Neural cell (in vitro differentiated cells): ENCODE measurements at regions not wholly inside any gene's neighbourhood (a gene's known extent, or its start where the extent isn't known, plus 50 kb on each side); places are given as distances from the start of the nearest gene placed in this dataset.

Source experiments
- EP300 ChIP-seq: fragments of 450-650 bp; conservative IDR thresholded peaks from 2 replicates; pipeline ENCODE4 v1.6.1; 2014; ENCODE audit warnings: antibody characterized with exemption, mild to moderate bottlenecking, moderate library complexity; ENCODE audit not compliant: poor library complexity, severe bottlenecking
- EZH2 ChIP-seq: fragments of 200-600, 300-800 bp; shearing (Covaris generic), sonication (generic); IDR thresholded peaks from 2 replicates; pipeline ENCODE4 v1.6.1; 2014; ENCODE audit warnings: antibody characterized with exemption, low read length, borderline replicate concordance, mild to moderate bottlenecking; ENCODE audit not compliant: insufficient read depth, poor library complexity, severe bottlenecking
- MXI1 ChIP-seq: fragments of 450-650 bp; conservative IDR thresholded peaks from 2 replicates; pipeline ENCODE4 v1.6.1; 2014; ENCODE audit warnings: antibody characterized with exemption, mild to moderate bottlenecking; ENCODE audit not compliant: poor library complexity, severe bottlenecking
- POLR2AphosphoS5 ChIP-seq: IDR thresholded peaks from 2 replicates; pipeline ENCODE4 v1.6.1; 2012
- SMC3 ChIP-seq: fragments of 450-650 bp; conservative IDR thresholded peaks from 2 replicates; pipeline ENCODE4 v1.6.1; 2014; ENCODE audit warnings: antibody characterized with exemption, mild to moderate bottlenecking, moderate library complexity; ENCODE audit not compliant: poor library complexity
- TAF1 ChIP-seq: IDR thresholded peaks from 2 replicates; pipeline ENCODE4 v1.6.1; 2012; ENCODE audit warnings: low read depth
- TF ChIP-seq, protein P1 (sequence below): fragments of 450-650 bp; IDR thresholded peaks from 2 replicates; pipeline ENCODE4 v1.5.1; 2014; ENCODE audit warnings: antibody characterized with exemption, mild to moderate bottlenecking, moderate library complexity; ENCODE audit not compliant: poor library complexity, severe bottlenecking

DNA sequence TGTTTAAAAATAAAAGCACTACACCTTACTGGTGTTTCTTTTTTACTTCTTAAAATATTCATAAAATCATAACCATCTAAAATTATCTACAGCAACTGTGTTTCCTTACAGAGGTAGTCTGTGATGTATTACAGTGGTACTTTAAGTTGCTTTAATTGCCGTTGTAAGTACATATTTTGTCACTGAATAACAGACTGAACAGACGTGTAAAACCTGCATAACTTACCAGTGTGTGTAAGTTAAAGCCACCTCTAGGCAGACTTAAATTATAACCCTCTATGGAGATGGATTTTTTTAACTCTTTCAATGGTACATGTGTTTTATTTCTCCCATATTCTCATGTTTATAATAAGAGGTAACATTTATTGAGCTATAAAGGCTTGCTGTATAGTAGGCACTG lies 166.8 kb downstream of the NR4A2 start:
- TF ChIP-seq, protein P1, sequence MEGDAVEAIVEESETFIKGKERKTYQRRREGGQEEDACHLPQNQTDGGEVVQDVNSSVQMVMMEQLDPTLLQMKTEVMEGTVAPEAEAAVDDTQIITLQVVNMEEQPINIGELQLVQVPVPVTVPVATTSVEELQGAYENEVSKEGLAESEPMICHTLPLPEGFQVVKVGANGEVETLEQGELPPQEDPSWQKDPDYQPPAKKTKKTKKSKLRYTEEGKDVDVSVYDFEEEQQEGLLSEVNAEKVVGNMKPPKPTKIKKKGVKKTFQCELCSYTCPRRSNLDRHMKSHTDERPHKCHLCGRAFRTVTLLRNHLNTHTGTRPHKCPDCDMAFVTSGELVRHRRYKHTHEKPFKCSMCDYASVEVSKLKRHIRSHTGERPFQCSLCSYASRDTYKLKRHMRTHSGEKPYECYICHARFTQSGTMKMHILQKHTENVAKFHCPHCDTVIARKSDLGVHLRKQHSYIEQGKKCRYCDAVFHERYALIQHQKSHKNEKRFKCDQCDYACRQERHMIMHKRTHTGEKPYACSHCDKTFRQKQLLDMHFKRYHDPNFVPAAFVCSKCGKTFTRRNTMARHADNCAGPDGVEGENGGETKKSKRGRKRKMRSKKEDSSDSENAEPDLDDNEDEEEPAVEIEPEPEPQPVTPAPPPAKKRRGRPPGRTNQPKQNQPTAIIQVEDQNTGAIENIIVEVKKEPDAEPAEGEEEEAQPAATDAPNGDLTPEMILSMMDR, result no peak
- no peak for TF ChIP-seq EP300
- TF ChIP-seq POLR2AphosphoS5, result no peak
- no peak for TF ChIP-seq EZH2
- no peak for TF ChIP-seq SMC3
- TF ChIP-seq MXI1, result no peak
- TF ChIP-seq TAF1, result no peak
